ENCODE measurements at regions not wholly inside any gene's neighbourhood (a gene's known extent, or its start where the extent isn't known, plus 50 kb on each side); places are given as distances from the start of the nearest gene placed in this dataset.

DNA sequence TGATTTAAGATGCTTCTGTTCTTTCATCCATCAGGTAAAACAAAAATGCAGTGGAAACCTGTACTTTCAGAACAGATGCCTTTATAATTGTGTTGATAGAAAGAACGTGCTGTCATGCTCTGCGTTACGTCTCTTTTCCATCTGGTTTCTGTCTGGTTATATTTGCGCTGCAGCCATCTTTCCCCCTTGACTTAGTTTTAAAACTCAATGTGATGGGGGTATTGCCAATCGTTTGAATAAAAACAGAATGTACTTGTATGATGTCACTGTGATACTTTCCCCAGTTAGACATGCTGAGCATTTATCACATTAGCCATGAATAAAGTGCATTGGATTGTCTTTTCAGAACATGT is 508.6 kb downstream of the ADCYAP1 start:
- H3K4me2 ChIP-seq: no peak overlapping the region
- POLR2A ChIA-PET: no interaction called here
- H3K27ac ChIP-seq (ENCODE audit: low read depth in 2 of 2, low read length in 1 of 2): no peak overlapping the region
- no peaks in the 10 kb centered on the region for H3K9me2 ChIP-seq
- H3K36me3 ChIP-seq (replicated peaks in 1 of 2; ENCODE audit: control insufficient read depth in 1 of 2, insufficient read depth in 2 of 2, low read length in 1 of 2): no peaks in the 10 kb centered on the region
- H3K9ac ChIP-seq: no peak overlapping the region
- WGBS (ENCODE audit: low lambda C conversion rate): 4% methylated on average over 5 of the region's 5 CpGs
- H3K79me2 ChIP-seq (ENCODE audit: insufficient read depth): no peaks in the 10 kb centered on the region
- CTCF ChIA-PET: no interaction called here
- H2AFZ ChIP-seq (ENCODE audit: low read depth): no peak overlapping the region
- no peak for DNase-seq
- H3F3A ChIP-seq (replicated peaks; ENCODE audit: insufficient read depth): no peaks in the 10 kb centered on the region
- no peaks in the 10 kb centered on the region for H3K27me3 ChIP-seq (ENCODE audit: insufficient read depth)
- H3K4me1 ChIP-seq (ENCODE audit: control insufficient read depth in 1 of 2, insufficient read depth in 2 of 2, low read depth in 1 of 2, low read length in 1 of 2): no peaks in the 10 kb centered on the region; a peak in 1 of 4 replicates
- H4K20me1 ChIP-seq (ENCODE audit: insufficient read depth): no peaks in the 10 kb centered on the region
- no peak overlapping the region for H3K4me3 ChIP-seq (ENCODE audit: low read depth in 2 of 2, low read length in 1 of 2)
- TF ChIP-seq TAF1 (IDR thresholded peaks at IDR 0.05; ENCODE audit: borderline replicate concordance, low read depth, low read length) (no peak), MEF2A (IDR thresholded peaks at IDR 0.05; ENCODE audit: borderline replicate concordance, low read depth) (no peak), USF1 (IDR thresholded peaks at IDR 0.05; ENCODE audit: borderline replicate concordance, low read depth) (no peak), RXRA (IDR thresholded peaks at IDR 0.05; ENCODE audit: borderline replicate concordance, low read depth) (no peak), GABPA (IDR thresholded peaks at IDR 0.05; ENCODE audit: low read depth) (no peak), JUND (IDR thresholded peaks at IDR 0.05) (no peak), YY1 (IDR thresholded peaks at IDR 0.05; ENCODE audit: low read depth) (no peak), ELF1 (IDR thresholded peaks at IDR 0.05) (no peak), CHD2 (IDR thresholded peaks at IDR 0.05; ENCODE audit: low read length, partially characterized antibody) (no peak), TCF12 (IDR thresholded peaks at IDR 0.05) (no peak), GATA2 (CRISPR knock-in tag; IDR thresholded peaks at IDR 0.05) (no peak), MXI1 (IDR thresholded peaks at IDR 0.05; ENCODE audit: low read depth, low read length) (no peak), FOSL2 (IDR thresholded peaks at IDR 0.05; ENCODE audit: borderline replicate concordance, low read depth) (no peak), RAD21 (IDR thresholded peaks at IDR 0.05; ENCODE audit: low read length) (no peak), FOXM1 (IDR thresholded peaks at IDR 0.05; ENCODE audit: low read depth) (no peak)
- TF ChIP-seq, protein P1, sequence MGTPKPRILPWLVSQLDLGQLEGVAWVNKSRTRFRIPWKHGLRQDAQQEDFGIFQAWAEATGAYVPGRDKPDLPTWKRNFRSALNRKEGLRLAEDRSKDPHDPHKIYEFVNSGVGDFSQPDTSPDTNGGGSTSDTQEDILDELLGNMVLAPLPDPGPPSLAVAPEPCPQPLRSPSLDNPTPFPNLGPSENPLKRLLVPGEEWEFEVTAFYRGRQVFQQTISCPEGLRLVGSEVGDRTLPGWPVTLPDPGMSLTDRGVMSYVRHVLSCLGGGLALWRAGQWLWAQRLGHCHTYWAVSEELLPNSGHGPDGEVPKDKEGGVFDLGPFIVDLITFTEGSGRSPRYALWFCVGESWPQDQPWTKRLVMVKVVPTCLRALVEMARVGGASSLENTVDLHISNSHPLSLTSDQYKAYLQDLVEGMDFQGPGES (IDR thresholded peaks at IDR 0.05; ENCODE audit: low read depth, low read length): no peak
- TF ChIP-seq, protein P2, sequence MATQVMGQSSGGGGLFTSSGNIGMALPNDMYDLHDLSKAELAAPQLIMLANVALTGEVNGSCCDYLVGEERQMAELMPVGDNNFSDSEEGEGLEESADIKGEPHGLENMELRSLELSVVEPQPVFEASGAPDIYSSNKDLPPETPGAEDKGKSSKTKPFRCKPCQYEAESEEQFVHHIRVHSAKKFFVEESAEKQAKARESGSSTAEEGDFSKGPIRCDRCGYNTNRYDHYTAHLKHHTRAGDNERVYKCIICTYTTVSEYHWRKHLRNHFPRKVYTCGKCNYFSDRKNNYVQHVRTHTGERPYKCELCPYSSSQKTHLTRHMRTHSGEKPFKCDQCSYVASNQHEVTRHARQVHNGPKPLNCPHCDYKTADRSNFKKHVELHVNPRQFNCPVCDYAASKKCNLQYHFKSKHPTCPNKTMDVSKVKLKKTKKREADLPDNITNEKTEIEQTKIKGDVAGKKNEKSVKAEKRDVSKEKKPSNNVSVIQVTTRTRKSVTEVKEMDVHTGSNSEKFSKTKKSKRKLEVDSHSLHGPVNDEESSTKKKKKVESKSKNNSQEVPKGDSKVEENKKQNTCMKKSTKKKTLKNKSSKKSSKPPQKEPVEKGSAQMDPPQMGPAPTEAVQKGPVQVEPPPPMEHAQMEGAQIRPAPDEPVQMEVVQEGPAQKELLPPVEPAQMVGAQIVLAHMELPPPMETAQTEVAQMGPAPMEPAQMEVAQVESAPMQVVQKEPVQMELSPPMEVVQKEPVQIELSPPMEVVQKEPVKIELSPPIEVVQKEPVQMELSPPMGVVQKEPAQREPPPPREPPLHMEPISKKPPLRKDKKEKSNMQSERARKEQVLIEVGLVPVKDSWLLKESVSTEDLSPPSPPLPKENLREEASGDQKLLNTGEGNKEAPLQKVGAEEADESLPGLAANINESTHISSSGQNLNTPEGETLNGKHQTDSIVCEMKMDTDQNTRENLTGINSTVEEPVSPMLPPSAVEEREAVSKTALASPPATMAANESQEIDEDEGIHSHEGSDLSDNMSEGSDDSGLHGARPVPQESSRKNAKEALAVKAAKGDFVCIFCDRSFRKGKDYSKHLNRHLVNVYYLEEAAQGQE (IDR thresholded peaks at IDR 0.05; ENCODE audit: low read depth, low read length): no peak
- H3K9me3 ChIP-seq: no peaks in the 10 kb centered on the region

Measured in SK-N-SH (cell line).